ENCODE measurements at regions not wholly inside any gene's neighbourhood (a gene's known extent, or its start where the extent isn't known, plus 50 kb on each side); places are given as distances from the start of the nearest gene placed in this dataset.

DNA sequence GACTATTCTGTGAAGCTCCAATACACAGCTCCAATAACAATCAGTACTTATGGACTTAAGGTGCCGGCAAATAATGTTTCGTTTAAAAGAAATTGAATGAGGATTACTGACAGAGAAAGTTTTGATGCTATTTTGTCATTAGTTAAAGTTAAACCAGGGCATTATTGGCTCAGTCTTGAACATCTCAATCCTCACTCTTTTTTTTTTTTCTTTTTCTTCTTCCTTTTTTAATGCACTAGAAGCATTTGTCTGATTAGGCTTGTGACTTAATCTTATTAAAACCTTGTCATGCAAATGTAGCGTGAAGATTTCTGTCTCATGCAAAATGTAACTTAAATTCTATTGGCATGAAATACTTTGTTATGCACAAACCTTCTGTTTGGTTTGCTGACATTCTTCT is 346.8 kb upstream of the ADGRL2 start (continued):
- TF ChIP-seq RAD21 (conservative IDR thresholded peaks at IDR 0.05): no peak
- TF ChIP-seq EP300 (conservative IDR thresholded peaks at IDR 0.05; ENCODE audit: poor library complexity, severe bottlenecking): no peak

DNA sequence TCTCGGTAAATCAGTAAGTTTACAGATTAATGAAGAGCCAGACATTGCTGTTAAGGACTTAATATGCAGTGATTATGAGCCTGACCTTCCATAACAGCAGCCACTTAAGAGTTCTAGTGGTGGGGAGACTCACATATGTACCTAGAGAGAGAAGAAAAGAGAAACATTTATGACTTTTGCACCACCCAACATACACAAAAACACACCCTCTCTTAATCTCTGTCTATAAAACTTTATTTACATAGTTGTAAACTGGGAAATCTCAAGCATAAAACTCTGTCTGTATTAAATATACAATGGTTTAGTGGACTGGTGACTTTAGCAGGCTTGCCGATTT is 347.4 kb upstream of the ADGRL2 start:
- Histone ChIP-seq H3K27me3 (ENCODE audit: insufficient read depth, low read depth, low read length) (no peaks in the 10 kb centered on the region), H4K20me1 (ENCODE audit: insufficient read depth) (no peaks in the 10 kb centered on the region), H3K4me3 (ENCODE audit: low read length) (no peak overlapping the region), H3K9me3 (ENCODE audit: low read length) (no peaks in the 10 kb centered on the region), H3K79me2 (replicated peaks; ENCODE audit: insufficient read depth, low read length) (no peaks in the 10 kb centered on the region), H2AFZ (ENCODE audit: low read depth, low read length) (no peak overlapping the region), H3K9me2 (ENCODE audit: insufficient read depth, low read length) (no peaks in the 10 kb centered on the region), H3F3A (ENCODE audit: insufficient read depth, low read length, poor library complexity, severe bottlenecking) (no peaks in the 10 kb centered on the region), H3K4me2 (ENCODE audit: low read length) (no peak overlapping the region), H3K36me3 (ENCODE audit: insufficient read depth, low read length) (no peaks in the 10 kb centered on the region), H3K27ac (ENCODE audit: low read length) (no peak overlapping the region), H3K9ac (ENCODE audit: low read length) (no peak overlapping the region)
- TF ChIP-seq TAF1 (IDR thresholded peaks at IDR 0.05; ENCODE audit: low read depth) (no peak), MXI1 (conservative IDR thresholded peaks at IDR 0.05; ENCODE audit: poor library complexity, severe bottlenecking) (no peak), EZH2 (IDR thresholded peaks at IDR 0.05; ENCODE audit: borderline replicate concordance, insufficient read depth, low read length, poor library complexity, severe bottlenecking) (no peak), RAD21 (conservative IDR thresholded peaks at IDR 0.05) (no peak), REST (IDR thresholded peaks at IDR 0.05; ENCODE audit: borderline replicate concordance) (no peak), EP300 (conservative IDR thresholded peaks at IDR 0.05; ENCODE audit: poor library complexity, severe bottlenecking) (no peak), SMC3 (conservative IDR thresholded peaks at IDR 0.05; ENCODE audit: poor library complexity) (no peak), POLR2AphosphoS5 (IDR thresholded peaks at IDR 0.05) (no peak)
- TF ChIP-seq, protein P1, sequence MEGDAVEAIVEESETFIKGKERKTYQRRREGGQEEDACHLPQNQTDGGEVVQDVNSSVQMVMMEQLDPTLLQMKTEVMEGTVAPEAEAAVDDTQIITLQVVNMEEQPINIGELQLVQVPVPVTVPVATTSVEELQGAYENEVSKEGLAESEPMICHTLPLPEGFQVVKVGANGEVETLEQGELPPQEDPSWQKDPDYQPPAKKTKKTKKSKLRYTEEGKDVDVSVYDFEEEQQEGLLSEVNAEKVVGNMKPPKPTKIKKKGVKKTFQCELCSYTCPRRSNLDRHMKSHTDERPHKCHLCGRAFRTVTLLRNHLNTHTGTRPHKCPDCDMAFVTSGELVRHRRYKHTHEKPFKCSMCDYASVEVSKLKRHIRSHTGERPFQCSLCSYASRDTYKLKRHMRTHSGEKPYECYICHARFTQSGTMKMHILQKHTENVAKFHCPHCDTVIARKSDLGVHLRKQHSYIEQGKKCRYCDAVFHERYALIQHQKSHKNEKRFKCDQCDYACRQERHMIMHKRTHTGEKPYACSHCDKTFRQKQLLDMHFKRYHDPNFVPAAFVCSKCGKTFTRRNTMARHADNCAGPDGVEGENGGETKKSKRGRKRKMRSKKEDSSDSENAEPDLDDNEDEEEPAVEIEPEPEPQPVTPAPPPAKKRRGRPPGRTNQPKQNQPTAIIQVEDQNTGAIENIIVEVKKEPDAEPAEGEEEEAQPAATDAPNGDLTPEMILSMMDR (IDR thresholded peaks at IDR 0.05; ENCODE audit: poor library complexity, severe bottlenecking): no peak

GRCh38 chr1:81452693-81453366 is 347.9 kb upstream of the ADGRL2 start:
- TF ChIP-seq SMC3 (conservative IDR thresholded peaks at IDR 0.05; ENCODE audit: poor library complexity) (no peak), EZH2 (IDR thresholded peaks at IDR 0.05; ENCODE audit: borderline replicate concordance, insufficient read depth, low read length, poor library complexity, severe bottlenecking) (no peak), POLR2AphosphoS5 (IDR thresholded peaks at IDR 0.05) (no peak), RAD21 (conservative IDR thresholded peaks at IDR 0.05) (no peak), EP300 (conservative IDR thresholded peaks at IDR 0.05; ENCODE audit: poor library complexity, severe bottlenecking) (no peak)
- Histone ChIP-seq H3K27ac (ENCODE audit: low read length) (no peak overlapping the region), H3K27me3 (ENCODE audit: insufficient read depth, low read depth, low read length) (no peaks in the 10 kb centered on the region), H3K9me2 (ENCODE audit: insufficient read depth, low read length) (no peaks in the 10 kb centered on the region), H4K20me1 (ENCODE audit: insufficient read depth) (no peaks in the 10 kb centered on the region), H3K4me3 (ENCODE audit: low read length) (no peak overlapping the region), H3K4me2 (ENCODE audit: low read length) (no peak overlapping the region), H3K9ac (ENCODE audit: low read length) (no peak overlapping the region), H3K9me3 (ENCODE audit: low read length) (no peaks in the 10 kb centered on the region), H3F3A (ENCODE audit: insufficient read depth, low read length, poor library complexity, severe bottlenecking) (no peaks in the 10 kb centered on the region), H3K36me3 (ENCODE audit: insufficient read depth, low read length) (no peaks in the 10 kb centered on the region), H2AFZ (ENCODE audit: low read depth, low read length) (no peak overlapping the region), H3K79me2 (replicated peaks; ENCODE audit: insufficient read depth, low read length) (no peaks in the 10 kb centered on the region)

Data from neural cell (in vitro differentiated cells).